Memory B cell (primary cell): ENCODE measurements at regions not wholly inside any gene's neighbourhood (a gene's known extent, or its start where the extent isn't known, plus 50 kb on each side); places are given as distances from the start of the nearest gene placed in this dataset.

Experiments
- ATAC-seq: fragments of 150-1000 bp; cut with Tn5 transposase; 2 replicates; pipeline ENCODE4 v1.10.0; 2021; ENCODE audit warnings: low read depth, mild to moderate bottlenecking, moderate library complexity
- DNase-seq, 2 donors: peaks; one replicate each; pipeline ENCODE4 v3.0.0; 2022; ENCODE audit warnings: low spot score in 2 of 2
- H3K27ac Mint-ChIP-seq: one replicate; pipeline ENCODE4 v1.8.0; 2022; ENCODE audit warnings: mild to moderate bottlenecking, moderate library complexity, mixed read lengths
- H3K27me3 Mint-ChIP-seq: one replicate; pipeline ENCODE4 v1.8.0; 2022; ENCODE audit warnings: mixed read lengths
- H3K36me3 Mint-ChIP-seq: one replicate; pipeline ENCODE4 v1.8.0; 2022; ENCODE audit warnings: mild to moderate bottlenecking, mixed read lengths
- H3K4me1 Mint-ChIP-seq: one replicate; pipeline ENCODE4 v1.8.0; 2022; ENCODE audit warnings: mixed read lengths
- H3K4me3 Mint-ChIP-seq: one replicate; pipeline ENCODE4 v1.8.0; 2022; ENCODE audit warnings: mild to moderate bottlenecking, moderate library complexity, mixed read lengths
- H3K9me3 Mint-ChIP-seq: one replicate; pipeline ENCODE4 v1.8.0; 2022; ENCODE audit warnings: mixed read lengths

- peaks cover 8% of the 10 kb centered on the region for H3K27me3 Mint-ChIP-seq
- H3K9me3 Mint-ChIP-seq = peaks cover under 1% of the 10 kb centered on the region
- H3K4me3 Mint-ChIP-seq = no peak overlapping the region
- ATAC-seq (no peak), DNase-seq (no peak)
- no peaks in the 10 kb centered on the region for H3K4me1 Mint-ChIP-seq
- no peak overlapping the region for H3K27ac Mint-ChIP-seq
- H3K36me3 Mint-ChIP-seq = no peaks in the 10 kb centered on the region
These were observed 419.6 kb upstream of the RASGEF1B start for GRCh38 chr4:81891005-81891996.

DNA sequence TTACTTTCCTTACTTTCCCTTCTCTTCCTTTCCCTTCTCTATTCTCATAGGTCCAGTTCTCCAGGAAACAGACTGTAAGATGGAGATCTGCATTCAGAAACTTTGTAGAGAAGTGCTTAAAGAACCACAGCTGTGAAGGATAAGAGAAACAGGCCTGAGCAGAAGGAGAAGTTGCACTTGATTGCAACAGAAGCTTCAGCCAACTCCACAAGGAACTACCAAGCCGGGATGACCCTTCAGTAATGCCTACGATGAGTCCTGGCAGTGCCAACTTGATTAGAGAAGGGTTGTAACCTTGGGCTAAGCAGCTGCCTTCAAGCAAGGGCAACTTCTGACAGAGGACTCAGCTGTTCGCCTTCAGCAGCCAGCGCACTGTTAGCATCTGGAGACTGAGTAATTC is 413.3 kb upstream of the RASGEF1B start:
- peaks cover 3% of the 10 kb centered on the region for H3K9me3 Mint-ChIP-seq
- H3K4me3 Mint-ChIP-seq = no peak overlapping the region
- no peaks in the 10 kb centered on the region for H3K36me3 Mint-ChIP-seq
- DNase-seq (no peak), ATAC-seq (no peak)
- peaks cover 4% of the 10 kb centered on the region for H3K4me1 Mint-ChIP-seq
- no peak overlapping the region for H3K27ac Mint-ChIP-seq
- H3K27me3 Mint-ChIP-seq = peaks cover 9% of the 10 kb centered on the region

GRCh38 chr4:81883530-81884450 is 412.1 kb upstream of the RASGEF1B start:
- H3K4me1 Mint-ChIP-seq = peaks cover 4% of the 10 kb centered on the region
- no peaks in the 10 kb centered on the region for H3K36me3 Mint-ChIP-seq
- DNase-seq = no peak
- ATAC-seq = no peak
- peaks cover 3% of the 10 kb centered on the region for H3K9me3 Mint-ChIP-seq
- no peak overlapping the region for H3K4me3 Mint-ChIP-seq
- H3K27me3 Mint-ChIP-seq = peaks cover 9% of the 10 kb centered on the region
- no peak overlapping the region for H3K27ac Mint-ChIP-seq

GRCh38 chr4:81883004-81883403 is 411.3 kb upstream of the RASGEF1B start:
- Mint-ChIP-seq H3K9me3 (peaks cover 3% of the 10 kb centered on the region), H3K4me1 (peaks cover 4% of the 10 kb centered on the region), H3K27ac (no peak overlapping the region), H3K36me3 (no peaks in the 10 kb centered on the region), H3K27me3 (peaks cover 11% of the 10 kb centered on the region), H3K4me3 (no peak overlapping the region)
- no peak for ATAC-seq
- DNase-seq = no peak

- Mint-ChIP-seq H3K4me3 (no peak overlapping the region), H3K4me1 (peaks cover 4% of the 10 kb centered on the region), H3K9me3 (peaks cover 3% of the 10 kb centered on the region), H3K36me3 (no peaks in the 10 kb centered on the region), H3K27me3 (peaks cover 9% of the 10 kb centered on the region), H3K27ac (no peak overlapping the region)
- no peak for DNase-seq
- ATAC-seq = no peak
These were observed 410.3 kb upstream of the RASGEF1B start for GRCh38 chr4:81881855-81882621.

- DNase-seq = no peak
- Mint-ChIP-seq H3K27ac (no peak overlapping the region), H3K36me3 (no peaks in the 10 kb centered on the region), H3K4me1 (no peaks in the 10 kb centered on the region), H3K9me3 (no peaks in the 10 kb centered on the region), H3K27me3 (peaks cover 6% of the 10 kb centered on the region), H3K4me3 (no peak overlapping the region)
- ATAC-seq = no peak
These were observed 404.4 kb upstream of the RASGEF1B start for GRCh38 chr4:81876106-81876505.

DNA sequence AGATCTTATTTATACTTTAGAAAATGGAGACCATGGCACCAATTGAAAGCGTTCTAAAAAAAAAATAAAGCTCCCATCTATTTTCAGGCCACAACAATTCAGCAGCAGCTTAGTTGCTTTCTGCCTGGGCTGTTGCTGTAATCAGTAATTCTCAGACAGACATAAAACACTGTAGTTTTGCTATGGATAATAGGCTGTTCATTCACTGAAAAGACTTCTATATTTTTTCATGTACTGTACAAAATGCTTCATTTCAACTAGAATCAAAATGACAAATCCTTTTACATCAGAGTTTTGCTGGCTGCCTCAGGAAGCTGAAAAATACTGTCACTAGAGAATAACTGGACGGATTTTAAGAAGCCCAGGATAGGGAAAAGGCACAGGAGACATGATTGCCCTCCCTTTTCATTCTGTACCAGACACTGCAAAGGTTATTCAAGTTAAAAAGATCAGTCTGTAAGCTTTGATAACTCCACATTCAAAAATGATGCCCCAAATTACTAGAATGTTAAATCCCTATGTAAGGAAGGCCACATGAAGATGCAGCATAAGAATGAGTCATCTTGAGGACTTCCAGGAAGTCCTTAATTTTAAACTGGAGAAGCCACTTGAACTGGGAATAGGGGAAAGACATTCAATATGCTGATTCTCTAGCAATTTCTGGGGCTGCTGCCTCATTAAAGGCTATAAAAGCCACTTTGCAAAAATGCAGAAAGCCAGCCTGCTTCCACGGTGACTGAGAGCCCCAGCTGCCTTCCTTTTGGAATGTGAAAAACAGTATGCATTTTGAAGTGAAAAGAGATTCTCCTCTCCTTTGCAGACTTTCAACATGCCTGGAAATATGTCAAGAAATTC is 403.2 kb upstream of the RASGEF1B start:
- DNase-seq (no peak), ATAC-seq (no peak)
- Mint-ChIP-seq H3K4me1 (no peaks in the 10 kb centered on the region), H3K4me3 (no peak overlapping the region), H3K36me3 (no peaks in the 10 kb centered on the region), H3K9me3 (no peaks in the 10 kb centered on the region), H3K27me3 (peaks cover 6% of the 10 kb centered on the region), H3K27ac (no peak overlapping the region)

DNA sequence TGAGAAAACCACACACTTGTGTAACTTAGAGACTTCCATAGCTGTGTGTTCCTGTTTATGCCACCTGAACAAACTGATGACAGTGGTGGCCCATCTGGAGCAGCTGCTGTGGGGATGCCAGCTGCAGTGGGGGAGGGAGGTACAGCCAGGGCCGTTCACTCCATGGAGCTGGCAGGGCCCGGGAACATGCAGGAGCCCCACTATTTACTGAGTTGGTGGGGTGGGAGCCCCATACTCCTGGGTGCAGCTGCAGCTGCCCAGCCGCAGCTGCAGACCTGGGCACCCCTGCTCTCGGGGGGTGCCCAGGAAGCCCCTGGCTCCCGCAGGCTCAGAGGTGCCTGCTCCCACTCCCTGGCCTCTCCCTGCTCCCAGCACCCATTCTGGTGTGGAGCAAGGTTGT is 398.6 kb upstream of the RASGEF1B start:
- DNase-seq (no peak), ATAC-seq (no peak)
- peaks cover 3% of the 10 kb centered on the region for H3K27me3 Mint-ChIP-seq
- H3K9me3 Mint-ChIP-seq = peaks cover 2% of the 10 kb centered on the region
- H3K27ac Mint-ChIP-seq = no peak overlapping the region
- no peaks in the 10 kb centered on the region for H3K4me1 Mint-ChIP-seq
- no peak overlapping the region for H3K4me3 Mint-ChIP-seq
- peaks cover 2% of the 10 kb centered on the region for H3K36me3 Mint-ChIP-seq

- Mint-ChIP-seq H3K27me3 (peaks cover 7% of the 10 kb centered on the region), H3K4me1 (no peaks in the 10 kb centered on the region), H3K9me3 (peaks cover 1% of the 10 kb centered on the region), H3K36me3 (peaks cover 1% of the 10 kb centered on the region), H3K4me3 (no peak overlapping the region), H3K27ac (no peak overlapping the region)
- ATAC-seq (no peak), DNase-seq (no peak)
These were observed 388.4 kb upstream of the RASGEF1B start for GRCh38 chr4:81860111-81860510.

DNA sequence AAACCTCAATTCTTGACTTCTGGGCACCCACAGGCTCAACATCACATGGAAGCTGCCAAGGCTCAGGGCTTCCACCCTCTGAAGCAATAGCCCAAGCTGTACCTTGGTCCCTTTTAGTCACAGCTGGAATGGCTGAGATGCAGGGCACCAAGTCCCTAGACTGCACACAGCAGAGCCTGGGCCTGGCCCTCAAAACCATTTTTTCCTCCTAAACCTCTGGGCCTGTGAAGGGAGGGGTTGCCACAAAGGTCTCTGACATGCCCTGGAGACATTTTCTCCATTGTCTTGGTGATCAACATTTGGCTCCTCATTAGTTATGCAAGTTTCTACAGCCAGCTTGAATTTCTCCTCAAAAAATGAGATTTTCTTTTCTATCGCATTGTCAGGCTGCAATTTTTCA is 382.7 kb upstream of the RASGEF1B start:
- Mint-ChIP-seq H3K27ac (no peak overlapping the region), H3K9me3 (peaks cover 9% of the 10 kb centered on the region), H3K4me3 (no peak overlapping the region), H3K4me1 (no peaks in the 10 kb centered on the region), H3K27me3 (peaks cover 7% of the 10 kb centered on the region), H3K36me3 (peaks cover 8% of the 10 kb centered on the region)
- ATAC-seq = no peak
- no peak for DNase-seq

DNA sequence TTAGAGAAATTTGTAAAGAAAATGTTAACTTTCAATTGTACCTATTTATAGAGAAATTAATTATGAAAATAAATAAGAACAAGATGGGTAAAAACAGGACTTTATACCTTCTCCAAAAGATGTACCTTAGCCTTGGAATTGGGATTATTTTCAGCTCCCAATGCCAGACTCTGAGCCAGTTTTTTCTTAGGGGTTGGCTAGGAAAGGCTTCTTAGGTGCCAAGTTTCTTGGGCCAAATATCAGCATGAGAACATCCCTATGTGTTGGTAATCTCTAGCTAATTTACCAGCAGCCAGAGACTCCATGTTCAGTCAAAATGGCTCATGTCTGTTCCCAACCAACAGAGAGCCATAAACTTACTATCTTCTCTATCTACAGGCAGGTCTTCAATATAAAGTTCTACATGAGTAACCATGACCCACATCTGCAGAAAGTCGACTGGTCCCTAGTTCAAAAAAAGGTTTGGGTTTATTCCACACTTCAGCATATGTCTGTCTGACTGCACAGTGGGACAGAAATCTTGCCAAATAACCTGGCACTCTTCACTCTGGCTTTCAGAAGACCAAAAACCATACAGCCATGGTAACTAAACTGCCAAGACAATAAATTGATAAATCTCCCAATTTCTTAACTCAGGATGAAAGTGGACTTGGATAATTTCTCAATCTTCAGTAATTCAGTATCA is 380.5 kb upstream of the RASGEF1B start:
- H3K4me3 Mint-ChIP-seq = no peak overlapping the region
- no peaks in the 10 kb centered on the region for H3K4me1 Mint-ChIP-seq
- no peak overlapping the region for H3K27ac Mint-ChIP-seq
- ATAC-seq (no peak), DNase-seq (no peak)
- peaks cover 8% of the 10 kb centered on the region for H3K36me3 Mint-ChIP-seq
- peaks cover 9% of the 10 kb centered on the region for H3K9me3 Mint-ChIP-seq
- peaks cover 3% of the 10 kb centered on the region for H3K27me3 Mint-ChIP-seq

- Mint-ChIP-seq H3K4me1 (no peaks in the 10 kb centered on the region), H3K27me3 (peaks cover 3% of the 10 kb centered on the region), H3K36me3 (peaks cover 8% of the 10 kb centered on the region), H3K9me3 (peaks cover 9% of the 10 kb centered on the region), H3K4me3 (no peak overlapping the region), H3K27ac (no peak overlapping the region)
- ATAC-seq = no peak
- DNase-seq = no peak
These were observed 379.0 kb upstream of the RASGEF1B start for GRCh38 chr4:81850701-81851100.
